ENCODE measurements at regions not wholly inside any gene's neighbourhood (a gene's known extent, or its start where the extent isn't known, plus 50 kb on each side); places are given as distances from the start of the nearest gene placed in this dataset.
A peak's percentile ranks its signal among the peaks of the same experiment; 100 is the strongest.

DNA sequence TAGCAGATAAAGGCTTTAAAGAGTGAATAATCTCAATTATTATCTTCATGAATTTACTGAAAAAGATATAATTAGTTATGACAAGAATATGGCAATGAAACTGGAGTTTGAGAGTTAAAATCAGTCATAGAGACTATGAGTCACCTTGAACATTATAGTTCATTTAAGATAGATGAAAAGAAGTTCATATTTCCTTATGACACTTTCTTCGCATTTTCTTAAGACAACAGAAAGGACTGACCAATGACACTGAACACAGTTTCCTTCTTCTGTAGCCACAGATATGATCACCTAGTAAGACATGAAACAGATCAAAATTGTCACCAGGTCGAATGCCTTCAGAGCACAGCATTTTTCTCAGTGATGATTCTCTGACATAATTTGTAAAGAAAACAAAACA lies 202.1 kb downstream of the KLF12 start:
- Histone ChIP-seq H3K4me1 (ENCODE audit: control insufficient read depth in 3 of 3, insufficient read depth in 2 of 3, low read depth in 1 of 3, low read length in 2 of 3) (no peaks in the 10 kb centered on the region), H3K27me3 (ENCODE audit: control insufficient read depth in 3 of 3, insufficient read depth in 3 of 3, low read length in 3 of 3) (no peaks in the 10 kb centered on the region), H3K4me3 (ENCODE audit: low read depth in 1 of 3, low read length in 3 of 3) (no peak overlapping the region), H3K9me3 (ENCODE audit: control insufficient read depth in 2 of 2, insufficient read depth in 1 of 2, low read depth in 1 of 2, low read length in 1 of 2) (no peaks in the 10 kb centered on the region), H3K27ac (ENCODE audit: low read depth in 1 of 3, low read length in 2 of 3) (no peak overlapping the region), H3K36me3 (ENCODE audit: control insufficient read depth in 3 of 3, insufficient read depth in 2 of 3, low read depth in 1 of 3, low read length in 3 of 3) (peaks cover 0 to 3% (median 0%) of the 10 kb centered on the region in 3 donors)
- 61 to 79% (median 72%) methylated on average over 2 of the region's 2 CpGs for WGBS, 3 donors
- FAIRE-seq (no peak), DNase-seq (no peak)

DNA sequence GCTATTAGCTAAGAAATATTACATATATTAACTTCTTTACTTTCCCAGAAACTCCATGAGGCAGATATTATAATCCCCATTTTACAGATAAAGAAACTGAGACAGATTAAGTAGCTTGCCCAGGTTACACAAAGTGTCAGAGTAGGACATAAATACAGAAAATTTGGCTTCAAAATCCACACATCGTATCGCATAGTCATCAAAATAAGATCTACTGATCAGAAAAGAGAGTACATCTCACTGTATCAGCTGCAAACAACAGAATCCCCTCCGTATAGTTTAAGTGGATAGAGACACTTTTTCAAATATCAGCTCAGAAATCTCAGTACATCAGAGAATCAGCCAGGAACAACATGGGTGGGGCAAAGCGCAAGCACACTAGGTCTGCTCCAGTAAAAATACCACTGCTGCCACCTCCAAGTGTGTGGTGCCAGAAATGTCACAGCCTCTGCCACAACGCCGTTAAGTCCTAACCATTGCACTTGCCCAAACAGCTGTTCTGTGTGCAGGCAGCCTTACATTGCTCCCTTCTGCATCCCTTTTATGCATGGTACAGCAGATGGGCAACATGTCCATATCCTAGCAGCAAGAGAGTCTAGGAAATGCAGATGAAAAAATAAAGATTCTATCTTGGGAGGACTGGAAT lies 204.8 kb downstream of the KLF12 start:
- DNase-seq (no peak), FAIRE-seq (no peak)
- peaks cover 0 to 1% (median 0%) of the 10 kb centered on the region in 3 donors for H3K4me1 ChIP-seq (ENCODE audit: control insufficient read depth in 3 of 3, insufficient read depth in 2 of 3, low read depth in 1 of 3, low read length in 2 of 3)
- H3K4me3 ChIP-seq (ENCODE audit: low read depth in 1 of 3, low read length in 3 of 3) = no peak overlapping the region
- 87 to 96% (median 95%) methylated on average over 6 of the region's 6 CpGs for WGBS, 3 donors
- no peak overlapping the region for H3K27ac ChIP-seq (ENCODE audit: low read depth in 1 of 3, low read length in 2 of 3)
- H3K27me3 ChIP-seq (ENCODE audit: control insufficient read depth in 3 of 3, insufficient read depth in 3 of 3, low read length in 3 of 3) = no peaks in the 10 kb centered on the region
- no peaks in the 10 kb centered on the region for H3K9me3 ChIP-seq (ENCODE audit: control insufficient read depth in 2 of 2, insufficient read depth in 1 of 2, low read depth in 1 of 2, low read length in 1 of 2)
- no peaks in the 10 kb centered on the region for H3K36me3 ChIP-seq (ENCODE audit: control insufficient read depth in 3 of 3, insufficient read depth in 2 of 3, low read depth in 1 of 3, low read length in 3 of 3)

DNA sequence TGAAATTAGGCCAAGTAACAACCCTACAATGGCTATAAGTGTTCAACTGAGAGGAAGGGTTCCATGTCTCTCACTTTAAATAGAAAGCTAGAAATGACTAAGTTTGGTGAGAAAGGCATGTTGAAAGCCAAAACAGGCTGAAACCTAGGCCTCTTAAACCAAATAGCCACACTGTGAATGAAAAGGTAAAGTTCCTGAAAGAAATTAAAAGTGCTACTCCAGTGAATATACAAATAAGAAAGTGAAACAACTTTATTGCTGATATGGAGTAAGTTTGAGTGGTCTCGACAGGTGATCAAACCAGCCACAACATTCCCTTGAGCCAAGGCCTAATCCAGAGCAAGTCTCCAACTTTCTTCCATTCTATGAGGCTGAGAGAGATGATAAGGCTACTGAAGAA lies 209.6 kb downstream of the KLF12 start:
- FAIRE-seq = no peak
- no peak overlapping the region for H3K4me3 ChIP-seq (ENCODE audit: low read depth in 1 of 3, low read length in 3 of 3)
- H3K4me1 ChIP-seq (ENCODE audit: control insufficient read depth in 3 of 3, insufficient read depth in 2 of 3, low read depth in 1 of 3, low read length in 2 of 3) = peaks cover 0 to 3% (median 0%) of the 10 kb centered on the region in 3 donors
- WGBS, 3 donors = 19 to 48% (median 31%) methylated on average over 1 of the region's 1 CpG
- no peaks in the 10 kb centered on the region for H3K27me3 ChIP-seq (ENCODE audit: control insufficient read depth in 3 of 3, insufficient read depth in 3 of 3, low read length in 3 of 3)
- DNase-seq = peak; percentile 4 to 8
- no peaks in the 10 kb centered on the region for H3K9me3 ChIP-seq (ENCODE audit: control insufficient read depth in 2 of 2, insufficient read depth in 1 of 2, low read depth in 1 of 2, low read length in 1 of 2)
- no peaks in the 10 kb centered on the region for H3K36me3 ChIP-seq (ENCODE audit: control insufficient read depth in 3 of 3, insufficient read depth in 2 of 3, low read depth in 1 of 3, low read length in 3 of 3)
- H3K27ac ChIP-seq (ENCODE audit: low read depth in 1 of 3, low read length in 2 of 3) = no peak overlapping the region

DNA sequence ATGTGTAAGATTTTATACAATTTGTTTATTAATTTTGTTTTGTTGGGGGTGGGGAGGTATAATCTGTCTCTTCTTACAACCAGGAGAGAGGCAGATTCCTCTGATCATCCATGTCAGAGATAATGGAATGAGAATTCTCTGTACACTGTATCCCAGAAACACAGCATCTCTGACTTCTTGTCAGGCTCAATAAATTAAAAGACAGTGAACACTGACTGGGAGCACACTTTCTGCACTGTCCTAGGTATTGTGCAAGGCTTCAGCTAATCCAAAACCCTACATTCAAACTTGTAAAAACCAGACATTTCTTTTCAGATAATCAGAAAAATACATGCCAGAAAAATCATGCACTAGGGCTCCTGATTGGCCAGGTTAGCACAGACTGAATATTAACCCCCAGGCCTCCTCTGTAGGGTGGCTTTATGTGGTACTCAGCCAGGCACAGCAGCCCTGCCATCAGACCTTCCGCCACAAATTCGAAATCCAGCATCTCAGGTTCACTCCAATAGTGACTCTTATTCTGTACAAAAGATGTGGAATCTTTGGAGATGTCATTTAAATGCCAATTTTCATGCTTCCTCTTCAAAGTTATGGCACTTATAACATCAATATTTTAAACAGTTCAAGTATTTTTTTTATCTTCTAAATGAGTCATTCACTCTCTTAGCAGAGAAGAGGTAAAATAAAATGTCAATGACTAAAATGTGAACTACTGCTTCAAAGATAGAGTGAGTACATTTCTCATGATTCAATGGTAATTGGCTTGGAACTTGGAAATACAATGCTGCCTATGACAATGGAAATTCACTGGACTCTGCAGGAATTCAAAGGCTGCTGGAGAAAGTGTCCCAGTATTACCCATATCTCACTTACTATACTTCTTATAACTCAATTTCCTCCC lies 211.5 kb downstream of the KLF12 start:
- no peak overlapping the region for H3K4me3 ChIP-seq (ENCODE audit: low read depth in 1 of 3, low read length in 3 of 3)
- DNase-seq (no peak), FAIRE-seq (no peak)
- no peaks in the 10 kb centered on the region for H3K36me3 ChIP-seq (ENCODE audit: control insufficient read depth in 3 of 3, insufficient read depth in 2 of 3, low read depth in 1 of 3, low read length in 3 of 3)
- 93 to 98% (median 94%) methylated on average over 2 of the region's 2 CpGs for WGBS, 3 donors
- no peaks in the 10 kb centered on the region for H3K27me3 ChIP-seq (ENCODE audit: control insufficient read depth in 3 of 3, insufficient read depth in 3 of 3, low read length in 3 of 3)
- no peaks in the 10 kb centered on the region for H3K9me3 ChIP-seq (ENCODE audit: control insufficient read depth in 2 of 2, insufficient read depth in 1 of 2, low read depth in 1 of 2, low read length in 1 of 2)
- H3K4me1 ChIP-seq (ENCODE audit: control insufficient read depth in 3 of 3, insufficient read depth in 2 of 3, low read depth in 1 of 3, low read length in 2 of 3) = peaks cover 0 to 3% (median 0%) of the 10 kb centered on the region in 3 donors
- no peak overlapping the region for H3K27ac ChIP-seq (ENCODE audit: low read depth in 1 of 3, low read length in 2 of 3)

GRCh38 chr13:73918691-73919090 lies 215.5 kb downstream of the KLF12 start:
- H3K4me3 ChIP-seq (ENCODE audit: low read depth in 1 of 3, low read length in 3 of 3) = no peak overlapping the region
- DNase-seq (no peak), FAIRE-seq (no peak)
- WGBS, 3 donors = 52 to 66% (median 66%) methylated on average over 3 of the region's 3 CpGs
- H3K27ac ChIP-seq (ENCODE audit: low read depth in 1 of 3, low read length in 2 of 3) = no peak overlapping the region
- H3K9me3 ChIP-seq (ENCODE audit: control insufficient read depth in 2 of 2, insufficient read depth in 1 of 2, low read depth in 1 of 2, low read length in 1 of 2) = no peaks in the 10 kb centered on the region
- H3K27me3 ChIP-seq (ENCODE audit: control insufficient read depth in 3 of 3, insufficient read depth in 3 of 3, low read length in 3 of 3) = no peaks in the 10 kb centered on the region
- H3K4me1 ChIP-seq (ENCODE audit: control insufficient read depth in 3 of 3, insufficient read depth in 2 of 3, low read depth in 1 of 3, low read length in 2 of 3) = no peaks in the 10 kb centered on the region
- no peaks in the 10 kb centered on the region for H3K36me3 ChIP-seq (ENCODE audit: control insufficient read depth in 3 of 3, insufficient read depth in 2 of 3, low read depth in 1 of 3, low read length in 3 of 3)

DNA sequence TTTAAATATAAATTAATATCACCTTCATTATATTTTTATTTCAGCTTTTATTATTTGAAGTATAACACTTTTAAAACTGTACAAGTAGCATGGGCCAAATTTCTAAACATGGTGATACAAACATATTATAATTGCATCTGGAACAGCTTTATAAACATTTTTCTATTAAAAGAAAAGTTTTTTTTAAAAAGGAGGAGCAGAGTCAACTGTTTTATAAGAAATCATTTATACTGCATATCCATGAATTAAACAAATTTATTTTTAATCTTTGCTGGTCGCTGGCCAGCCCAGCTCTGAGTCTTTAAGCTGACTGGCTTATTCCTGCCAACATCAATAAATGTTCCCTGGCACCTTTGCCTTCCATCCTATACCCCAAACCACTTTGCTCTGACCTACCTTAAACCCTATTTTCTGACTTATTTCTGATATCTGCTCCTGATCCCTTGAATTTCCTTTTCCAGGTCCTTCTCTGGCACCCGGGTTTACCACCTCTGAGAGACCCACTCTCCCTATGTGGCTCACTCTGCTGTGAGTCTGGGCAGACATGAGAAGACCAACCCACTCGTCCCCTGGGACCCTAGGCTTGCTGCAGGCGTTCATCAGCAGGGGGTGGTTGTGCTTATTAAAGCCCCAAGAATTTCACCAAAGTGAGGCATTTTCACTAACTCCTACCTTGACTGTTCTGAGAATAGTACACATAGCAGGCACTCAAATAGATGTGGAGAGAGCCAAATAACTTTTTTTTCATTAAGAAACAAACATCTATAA lies 220.3 kb downstream of the KLF12 start:
- H3K27me3 ChIP-seq (ENCODE audit: control insufficient read depth in 3 of 3, insufficient read depth in 3 of 3, low read length in 3 of 3) = no peaks in the 10 kb centered on the region
- no peak for DNase-seq
- no peak overlapping the region for H3K27ac ChIP-seq (ENCODE audit: low read depth in 1 of 3, low read length in 2 of 3)
- FAIRE-seq = no peak
- no peaks in the 10 kb centered on the region for H3K36me3 ChIP-seq (ENCODE audit: control insufficient read depth in 3 of 3, insufficient read depth in 2 of 3, low read depth in 1 of 3, low read length in 3 of 3)
- no peak overlapping the region for H3K4me3 ChIP-seq (ENCODE audit: low read depth in 1 of 3, low read length in 3 of 3)
- WGBS, 3 donors = 63 to 79% (median 72%) methylated on average over 4 of the region's 4 CpGs
- no peaks in the 10 kb centered on the region for H3K9me3 ChIP-seq (ENCODE audit: control insufficient read depth in 2 of 2, insufficient read depth in 1 of 2, low read depth in 1 of 2, low read length in 1 of 2)
- no peaks in the 10 kb centered on the region for H3K4me1 ChIP-seq (ENCODE audit: control insufficient read depth in 3 of 3, insufficient read depth in 2 of 3, low read depth in 1 of 3, low read length in 2 of 3)

DNA sequence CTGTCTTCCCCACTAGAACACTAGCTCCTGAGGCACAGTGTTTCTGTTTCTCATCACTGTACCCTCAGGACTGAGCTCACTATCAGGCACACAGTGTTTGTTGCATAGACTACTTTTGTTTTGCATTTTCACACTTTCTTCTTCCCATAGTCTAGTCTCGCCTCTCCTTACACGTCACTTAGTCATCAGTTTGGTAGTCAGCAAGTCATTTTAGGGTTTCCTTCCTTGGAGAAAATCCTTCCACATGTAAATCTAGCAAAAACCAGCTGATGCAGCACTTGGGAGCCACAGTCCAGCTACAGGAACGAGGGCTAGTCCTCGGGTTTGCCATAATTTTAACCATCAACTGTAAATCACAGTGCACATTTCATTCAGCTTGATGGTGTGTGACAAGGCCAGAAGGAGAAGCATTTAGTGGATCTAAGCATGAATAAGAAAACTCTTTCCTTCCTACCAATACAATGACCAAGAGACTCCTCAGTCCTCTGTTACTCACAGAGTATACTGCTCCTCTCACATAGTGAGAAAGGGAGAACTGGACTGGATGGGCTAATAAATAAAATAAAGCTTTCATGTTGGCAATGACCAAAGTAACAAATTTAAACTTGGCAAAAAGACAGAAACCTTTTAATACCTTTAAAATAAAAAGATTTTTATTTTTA lies 221.0 kb downstream of the KLF12 start:
- H3K36me3 ChIP-seq (ENCODE audit: control insufficient read depth in 3 of 3, insufficient read depth in 2 of 3, low read depth in 1 of 3, low read length in 3 of 3) = no peaks in the 10 kb centered on the region
- no peak overlapping the region for H3K27ac ChIP-seq (ENCODE audit: low read depth in 1 of 3, low read length in 2 of 3)
- no peaks in the 10 kb centered on the region for H3K9me3 ChIP-seq (ENCODE audit: control insufficient read depth in 2 of 2, insufficient read depth in 1 of 2, low read depth in 1 of 2, low read length in 1 of 2)
- DNase-seq (no peak), FAIRE-seq (no peak)
- H3K27me3 ChIP-seq (ENCODE audit: control insufficient read depth in 3 of 3, insufficient read depth in 3 of 3, low read length in 3 of 3) = no peaks in the 10 kb centered on the region
- no peaks in the 10 kb centered on the region for H3K4me1 ChIP-seq (ENCODE audit: control insufficient read depth in 3 of 3, insufficient read depth in 2 of 3, low read depth in 1 of 3, low read length in 2 of 3)
- no peak overlapping the region for H3K4me3 ChIP-seq (ENCODE audit: low read depth in 1 of 3, low read length in 3 of 3)
- 63 to 85% (median 77%) methylated on average over 4 of the region's 4 CpGs for WGBS, 3 donors

DNA sequence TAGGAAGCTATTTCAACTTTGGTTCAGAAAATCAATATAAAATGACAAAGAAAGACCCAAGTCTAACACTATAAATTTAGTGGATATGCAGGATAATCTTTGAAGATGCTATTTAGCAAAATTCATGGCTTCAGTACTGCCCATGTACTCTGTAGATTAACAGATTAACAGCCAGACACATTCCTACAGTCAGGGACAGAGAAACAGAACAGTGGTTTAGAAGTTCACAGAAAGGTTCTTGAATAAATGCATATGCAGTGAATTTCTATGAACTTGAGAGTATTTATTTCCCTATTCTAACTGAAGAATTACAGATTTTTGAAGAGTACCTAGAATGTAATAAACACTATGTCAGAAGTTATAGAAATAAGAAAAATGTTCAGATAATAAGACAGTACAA lies 222.8 kb downstream of the KLF12 start:
- DNase-seq (no peak), FAIRE-seq (no peak)
- H3K27me3 ChIP-seq (ENCODE audit: control insufficient read depth in 3 of 3, insufficient read depth in 3 of 3, low read length in 3 of 3) = no peaks in the 10 kb centered on the region
- H3K27ac ChIP-seq (ENCODE audit: low read depth in 1 of 3, low read length in 2 of 3) = no peak overlapping the region
- no peaks in the 10 kb centered on the region for H3K4me1 ChIP-seq (ENCODE audit: control insufficient read depth in 3 of 3, insufficient read depth in 2 of 3, low read depth in 1 of 3, low read length in 2 of 3)
- no peak overlapping the region for H3K4me3 ChIP-seq (ENCODE audit: low read depth in 1 of 3, low read length in 3 of 3)
- no peaks in the 10 kb centered on the region for H3K36me3 ChIP-seq (ENCODE audit: control insufficient read depth in 3 of 3, insufficient read depth in 2 of 3, low read depth in 1 of 3, low read length in 3 of 3)
- no peaks in the 10 kb centered on the region for H3K9me3 ChIP-seq (ENCODE audit: control insufficient read depth in 2 of 2, insufficient read depth in 1 of 2, low read depth in 1 of 2, low read length in 1 of 2)

Measured in small intestine (tissue), 7 donors.